ENCODE measurements at regions not wholly inside any gene's neighbourhood (a gene's known extent, or its start where the extent isn't known, plus 50 kb on each side); places are given as distances from the start of the nearest gene placed in this dataset.

GRCh38 chrX:51798701-51799100 is 55.5 kb downstream of the GSPT2 start:
- Histone ChIP-seq H3K27me3 (ENCODE audit: control insufficient read depth, insufficient read depth, low read length) (no peaks in the 10 kb centered on the region), H3K9me3 (ENCODE audit: control insufficient read depth, low read length) (no peaks in the 10 kb centered on the region), H3K9ac (ENCODE audit: low read length) (no peak overlapping the region), H3K4me1 (ENCODE audit: control insufficient read depth, insufficient read depth, low read length) (no peaks in the 10 kb centered on the region), H3K36me3 (ENCODE audit: control insufficient read depth, insufficient read depth, low read length) (no peaks in the 10 kb centered on the region), H3K4me3 (ENCODE audit: low read length) (no peak overlapping the region)

- Histone ChIP-seq H3K4me1 (ENCODE audit: control insufficient read depth, insufficient read depth, low read length) (no peaks in the 10 kb centered on the region), H3K36me3 (ENCODE audit: control insufficient read depth, insufficient read depth, low read length) (no peaks in the 10 kb centered on the region), H3K27me3 (ENCODE audit: control insufficient read depth, insufficient read depth, low read length) (no peaks in the 10 kb centered on the region), H3K9me3 (ENCODE audit: control insufficient read depth, low read length) (no peaks in the 10 kb centered on the region), H3K4me3 (ENCODE audit: low read length) (peak overlapping the region; percentile 27), H3K9ac (ENCODE audit: low read length) (peak overlapping the region; percentile 65)
These were observed 59.9 kb downstream of the GSPT2 start for GRCh38 chrX:51802917-51803688.

- Histone ChIP-seq H3K9ac (ENCODE audit: low read length) (no peak overlapping the region), H3K9me3 (ENCODE audit: control insufficient read depth, low read length) (no peaks in the 10 kb centered on the region), H3K36me3 (ENCODE audit: control insufficient read depth, insufficient read depth, low read length) (no peaks in the 10 kb centered on the region), H3K27me3 (ENCODE audit: control insufficient read depth, insufficient read depth, low read length) (no peaks in the 10 kb centered on the region), H3K4me3 (ENCODE audit: low read length) (no peak overlapping the region), H3K4me1 (ENCODE audit: control insufficient read depth, insufficient read depth, low read length) (no peaks in the 10 kb centered on the region)
These were observed 60.6 kb downstream of the GSPT2 start for GRCh38 chrX:51803833-51804232.

GRCh38 chrX:51804741-51805140 is 61.5 kb downstream of the GSPT2 start:
- Histone ChIP-seq H3K9ac (ENCODE audit: low read length) (no peak overlapping the region), H3K4me3 (ENCODE audit: low read length) (no peak overlapping the region), H3K4me1 (ENCODE audit: control insufficient read depth, insufficient read depth, low read length) (no peaks in the 10 kb centered on the region), H3K27me3 (ENCODE audit: control insufficient read depth, insufficient read depth, low read length) (no peaks in the 10 kb centered on the region), H3K36me3 (ENCODE audit: control insufficient read depth, insufficient read depth, low read length) (no peaks in the 10 kb centered on the region), H3K9me3 (ENCODE audit: control insufficient read depth, low read length) (no peaks in the 10 kb centered on the region)

- Histone ChIP-seq H3K9ac (ENCODE audit: low read length) (no peak overlapping the region), H3K36me3 (ENCODE audit: control insufficient read depth, insufficient read depth, low read length) (no peaks in the 10 kb centered on the region), H3K9me3 (ENCODE audit: control insufficient read depth, low read length) (no peaks in the 10 kb centered on the region), H3K4me3 (ENCODE audit: low read length) (no peak overlapping the region), H3K27me3 (ENCODE audit: control insufficient read depth, insufficient read depth, low read length) (no peaks in the 10 kb centered on the region), H3K4me1 (ENCODE audit: control insufficient read depth, insufficient read depth, low read length) (no peaks in the 10 kb centered on the region)
These were observed 70.7 kb downstream of the GSPT2 start for GRCh38 chrX:51813886-51814460.

- Histone ChIP-seq H3K4me3 (ENCODE audit: low read length) (no peak overlapping the region), H3K9me3 (ENCODE audit: control insufficient read depth, low read length) (no peaks in the 10 kb centered on the region), H3K36me3 (ENCODE audit: control insufficient read depth, insufficient read depth, low read length) (no peaks in the 10 kb centered on the region), H3K4me1 (ENCODE audit: control insufficient read depth, insufficient read depth, low read length) (no peaks in the 10 kb centered on the region), H3K9ac (ENCODE audit: low read length) (no peak overlapping the region), H3K27me3 (ENCODE audit: control insufficient read depth, insufficient read depth, low read length) (no peaks in the 10 kb centered on the region)
These were observed 69.4 kb upstream of the MAGED1 start for GRCh38 chrX:51824061-51824460.

- Histone ChIP-seq H3K27me3 (ENCODE audit: control insufficient read depth, insufficient read depth, low read length) (no peaks in the 10 kb centered on the region), H3K9ac (ENCODE audit: low read length) (no peak overlapping the region), H3K36me3 (ENCODE audit: control insufficient read depth, insufficient read depth, low read length) (no peaks in the 10 kb centered on the region), H3K4me1 (ENCODE audit: control insufficient read depth, insufficient read depth, low read length) (no peaks in the 10 kb centered on the region), H3K9me3 (ENCODE audit: control insufficient read depth, low read length) (no peaks in the 10 kb centered on the region), H3K4me3 (ENCODE audit: low read length) (no peak overlapping the region)
These were observed 68.0 kb upstream of the MAGED1 start for GRCh38 chrX:51825436-51825835.

GRCh38 chrX:51834076-51834475 is 59.3 kb upstream of the MAGED1 start:
- no peaks in the 10 kb centered on the region for H3K27me3 ChIP-seq (ENCODE audit: control insufficient read depth, insufficient read depth, low read length)
- H3K9me3 ChIP-seq (ENCODE audit: control insufficient read depth, low read length): no peaks in the 10 kb centered on the region
- no peaks in the 10 kb centered on the region for H3K36me3 ChIP-seq (ENCODE audit: control insufficient read depth, insufficient read depth, low read length)
- H3K9ac ChIP-seq (ENCODE audit: low read length): no peak overlapping the region
- H3K4me1 ChIP-seq (ENCODE audit: control insufficient read depth, insufficient read depth, low read length): no peaks in the 10 kb centered on the region
- no peak overlapping the region for H3K4me3 ChIP-seq (ENCODE audit: low read length)

- no peak overlapping the region for H3K9ac ChIP-seq (ENCODE audit: low read length)
- H3K36me3 ChIP-seq (ENCODE audit: control insufficient read depth, insufficient read depth, low read length): no peaks in the 10 kb centered on the region
- no peaks in the 10 kb centered on the region for H3K4me1 ChIP-seq (ENCODE audit: control insufficient read depth, insufficient read depth, low read length)
- H3K4me3 ChIP-seq (ENCODE audit: low read length): no peak overlapping the region
- H3K9me3 ChIP-seq (ENCODE audit: control insufficient read depth, low read length): no peaks in the 10 kb centered on the region
- no peaks in the 10 kb centered on the region for H3K27me3 ChIP-seq (ENCODE audit: control insufficient read depth, insufficient read depth, low read length)
These were observed 56.6 kb upstream of the MAGED1 start for GRCh38 chrX:51836823-51837222.

- H3K4me3 ChIP-seq (ENCODE audit: low read length): no peak overlapping the region
- no peaks in the 10 kb centered on the region for H3K4me1 ChIP-seq (ENCODE audit: control insufficient read depth, insufficient read depth, low read length)
- no peak overlapping the region for H3K9ac ChIP-seq (ENCODE audit: low read length)
- no peaks in the 10 kb centered on the region for H3K9me3 ChIP-seq (ENCODE audit: control insufficient read depth, low read length)
- no peaks in the 10 kb centered on the region for H3K27me3 ChIP-seq (ENCODE audit: control insufficient read depth, insufficient read depth, low read length)
- no peaks in the 10 kb centered on the region for H3K36me3 ChIP-seq (ENCODE audit: control insufficient read depth, insufficient read depth, low read length)
These were observed 56.0 kb upstream of the MAGED1 start for GRCh38 chrX:51837451-51837850.

GRCh38 chrX:51837921-51838320 is 55.5 kb upstream of the MAGED1 start:
- H3K9ac ChIP-seq (ENCODE audit: low read length): no peak overlapping the region
- no peaks in the 10 kb centered on the region for H3K9me3 ChIP-seq (ENCODE audit: control insufficient read depth, low read length)
- no peaks in the 10 kb centered on the region for H3K27me3 ChIP-seq (ENCODE audit: control insufficient read depth, insufficient read depth, low read length)
- no peaks in the 10 kb centered on the region for H3K36me3 ChIP-seq (ENCODE audit: control insufficient read depth, insufficient read depth, low read length)
- no peaks in the 10 kb centered on the region for H3K4me1 ChIP-seq (ENCODE audit: control insufficient read depth, insufficient read depth, low read length)
- H3K4me3 ChIP-seq (ENCODE audit: low read length): no peak overlapping the region

Data from mucosa of stomach (tissue), 1 donor.